Esophagus squamous epithelium (tissue), 4 donors: ENCODE measurements at regions not wholly inside any gene's neighbourhood (a gene's known extent, or its start where the extent isn't known, plus 50 kb on each side); places are given as distances from the start of the nearest gene placed in this dataset.

Experiments used
- CTCF ChIP-seq, 6 experiments: fragments of 450-650 bp in 4 of 6; fragments of 200-600 bp in 2 of 6; sonication (generic) in 2 of 6; IDR thresholded peaks; one replicate each; pipeline ENCODE4 v1.5.1; 2016 to 2019; ENCODE audit warnings: antibody characterized with exemption in 6 of 6, mild to moderate bottlenecking in 4 of 6, moderate library complexity in 4 of 6
- POLR2A ChIP-seq, 4 donors: fragments of 450-650 bp; IDR thresholded peaks; one replicate each; pipeline ENCODE4 v1.6.1; 2017; ENCODE audit warnings: antibody characterized with exemption in 4 of 4, mild to moderate bottlenecking in 4 of 4, moderate library complexity in 3 of 4

GRCh38 chr2:236863729-236864126 lies 222.0 kb upstream of the COPS8 start:
- TF ChIP-seq CTCF (IDR thresholded peaks at IDR 0.05): no peak
- TF ChIP-seq POLR2A (IDR thresholded peaks at IDR 0.05): no peak
